Neural cell (in vitro differentiated cells): ENCODE measurements at regions not wholly inside any gene's neighbourhood (a gene's known extent, or its start where the extent isn't known, plus 50 kb on each side); places are given as distances from the start of the nearest gene placed in this dataset.
"Not testable (repeated sequence)": the region's sequence is repeated elsewhere in the genome, so short reads cannot be mapped to it uniquely, and the experiment has no call there.

Source experiments
- EP300 ChIP-seq: fragments of 450-650 bp; conservative IDR thresholded peaks from 2 replicates; pipeline ENCODE4 v1.6.1; 2014; ENCODE audit warnings: antibody characterized with exemption, mild to moderate bottlenecking, moderate library complexity; ENCODE audit not compliant: poor library complexity, severe bottlenecking
- EZH2 ChIP-seq: fragments of 200-600, 300-800 bp; shearing (Covaris generic), sonication (generic); IDR thresholded peaks from 2 replicates; pipeline ENCODE4 v1.6.1; 2014; ENCODE audit warnings: antibody characterized with exemption, low read length, borderline replicate concordance, mild to moderate bottlenecking; ENCODE audit not compliant: insufficient read depth, poor library complexity, severe bottlenecking
- MXI1 ChIP-seq: fragments of 450-650 bp; conservative IDR thresholded peaks from 2 replicates; pipeline ENCODE4 v1.6.1; 2014; ENCODE audit warnings: antibody characterized with exemption, mild to moderate bottlenecking; ENCODE audit not compliant: poor library complexity, severe bottlenecking
- POLR2AphosphoS5 ChIP-seq: IDR thresholded peaks from 2 replicates; pipeline ENCODE4 v1.6.1; 2012
- RAD21 ChIP-seq: fragments of 450-650 bp; conservative IDR thresholded peaks from 2 replicates; pipeline ENCODE4 v1.6.1; 2014; ENCODE audit warnings: antibody characterized with exemption, mild to moderate bottlenecking, moderate library complexity
- TAF1 ChIP-seq: IDR thresholded peaks from 2 replicates; pipeline ENCODE4 v1.6.1; 2012; ENCODE audit warnings: low read depth
- TF ChIP-seq, protein P1 (sequence below): fragments of 450-650 bp; IDR thresholded peaks from 2 replicates; pipeline ENCODE4 v1.5.1; 2014; ENCODE audit warnings: antibody characterized with exemption, mild to moderate bottlenecking, moderate library complexity; ENCODE audit not compliant: poor library complexity, severe bottlenecking
- TF ChIP-seq, protein P2 (sequence below): IDR thresholded peaks from 2 replicates; pipeline ENCODE4 v1.6.1; 2012; ENCODE audit warnings: borderline replicate concordance

DNA sequence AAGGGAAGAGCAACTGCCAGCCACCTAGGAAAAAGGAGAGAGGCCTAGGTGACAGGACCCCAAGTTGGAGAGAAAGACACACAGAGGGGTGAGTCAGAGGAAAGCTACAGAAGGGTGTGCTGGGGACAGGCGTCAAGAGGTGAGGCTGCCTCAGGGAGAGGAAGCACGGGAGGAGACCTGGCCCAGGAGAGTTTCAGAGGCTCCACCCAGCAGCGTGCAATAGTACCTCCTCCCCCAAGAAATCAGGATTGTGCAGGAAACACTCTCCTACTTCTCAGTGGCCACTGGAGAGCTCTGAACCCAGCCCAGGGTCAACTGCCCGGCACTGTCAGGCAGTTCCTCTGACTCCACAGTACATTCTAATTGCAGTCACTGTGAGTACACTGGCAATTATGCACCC, 346.0 kb downstream of the BCL2L11 start:
- TF ChIP-seq, protein P1, sequence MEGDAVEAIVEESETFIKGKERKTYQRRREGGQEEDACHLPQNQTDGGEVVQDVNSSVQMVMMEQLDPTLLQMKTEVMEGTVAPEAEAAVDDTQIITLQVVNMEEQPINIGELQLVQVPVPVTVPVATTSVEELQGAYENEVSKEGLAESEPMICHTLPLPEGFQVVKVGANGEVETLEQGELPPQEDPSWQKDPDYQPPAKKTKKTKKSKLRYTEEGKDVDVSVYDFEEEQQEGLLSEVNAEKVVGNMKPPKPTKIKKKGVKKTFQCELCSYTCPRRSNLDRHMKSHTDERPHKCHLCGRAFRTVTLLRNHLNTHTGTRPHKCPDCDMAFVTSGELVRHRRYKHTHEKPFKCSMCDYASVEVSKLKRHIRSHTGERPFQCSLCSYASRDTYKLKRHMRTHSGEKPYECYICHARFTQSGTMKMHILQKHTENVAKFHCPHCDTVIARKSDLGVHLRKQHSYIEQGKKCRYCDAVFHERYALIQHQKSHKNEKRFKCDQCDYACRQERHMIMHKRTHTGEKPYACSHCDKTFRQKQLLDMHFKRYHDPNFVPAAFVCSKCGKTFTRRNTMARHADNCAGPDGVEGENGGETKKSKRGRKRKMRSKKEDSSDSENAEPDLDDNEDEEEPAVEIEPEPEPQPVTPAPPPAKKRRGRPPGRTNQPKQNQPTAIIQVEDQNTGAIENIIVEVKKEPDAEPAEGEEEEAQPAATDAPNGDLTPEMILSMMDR: not testable (repeated sequence)
- not testable (repeated sequence) for TF ChIP-seq RAD21, MXI1, POLR2AphosphoS5, TAF1, EP300, EZH2
- TF ChIP-seq, protein P2, sequence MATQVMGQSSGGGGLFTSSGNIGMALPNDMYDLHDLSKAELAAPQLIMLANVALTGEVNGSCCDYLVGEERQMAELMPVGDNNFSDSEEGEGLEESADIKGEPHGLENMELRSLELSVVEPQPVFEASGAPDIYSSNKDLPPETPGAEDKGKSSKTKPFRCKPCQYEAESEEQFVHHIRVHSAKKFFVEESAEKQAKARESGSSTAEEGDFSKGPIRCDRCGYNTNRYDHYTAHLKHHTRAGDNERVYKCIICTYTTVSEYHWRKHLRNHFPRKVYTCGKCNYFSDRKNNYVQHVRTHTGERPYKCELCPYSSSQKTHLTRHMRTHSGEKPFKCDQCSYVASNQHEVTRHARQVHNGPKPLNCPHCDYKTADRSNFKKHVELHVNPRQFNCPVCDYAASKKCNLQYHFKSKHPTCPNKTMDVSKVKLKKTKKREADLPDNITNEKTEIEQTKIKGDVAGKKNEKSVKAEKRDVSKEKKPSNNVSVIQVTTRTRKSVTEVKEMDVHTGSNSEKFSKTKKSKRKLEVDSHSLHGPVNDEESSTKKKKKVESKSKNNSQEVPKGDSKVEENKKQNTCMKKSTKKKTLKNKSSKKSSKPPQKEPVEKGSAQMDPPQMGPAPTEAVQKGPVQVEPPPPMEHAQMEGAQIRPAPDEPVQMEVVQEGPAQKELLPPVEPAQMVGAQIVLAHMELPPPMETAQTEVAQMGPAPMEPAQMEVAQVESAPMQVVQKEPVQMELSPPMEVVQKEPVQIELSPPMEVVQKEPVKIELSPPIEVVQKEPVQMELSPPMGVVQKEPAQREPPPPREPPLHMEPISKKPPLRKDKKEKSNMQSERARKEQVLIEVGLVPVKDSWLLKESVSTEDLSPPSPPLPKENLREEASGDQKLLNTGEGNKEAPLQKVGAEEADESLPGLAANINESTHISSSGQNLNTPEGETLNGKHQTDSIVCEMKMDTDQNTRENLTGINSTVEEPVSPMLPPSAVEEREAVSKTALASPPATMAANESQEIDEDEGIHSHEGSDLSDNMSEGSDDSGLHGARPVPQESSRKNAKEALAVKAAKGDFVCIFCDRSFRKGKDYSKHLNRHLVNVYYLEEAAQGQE: not testable (repeated sequence)
